ENCODE measurements at regions not wholly inside any gene's neighbourhood (a gene's known extent, or its start where the extent isn't known, plus 50 kb on each side); places are given as distances from the start of the nearest gene placed in this dataset.
"Not testable (repeated sequence)": the region's sequence is repeated elsewhere in the genome, so short reads cannot be mapped to it uniquely, and the experiment has no call there.

GRCh38 chr4:60389633-60390032, 810.5 kb upstream of the ADGRL3 start:
- H3K36me3 ChIP-seq (ENCODE audit: control insufficient read depth, low read depth, low read length), result no peaks in the 10 kb centered on the region
- H3K27me3 ChIP-seq (ENCODE audit: control insufficient read depth, insufficient read depth, low read length), result no peaks in the 10 kb centered on the region
- H3K27ac ChIP-seq (ENCODE audit: low read length), result no peak overlapping the region
- H3K9ac ChIP-seq (ENCODE audit: low read length), result no peak overlapping the region
- H3K4me1 ChIP-seq (ENCODE audit: control insufficient read depth, low read depth, low read length), result no peaks in the 10 kb centered on the region
- no peak overlapping the region for H3K4me3 ChIP-seq (ENCODE audit: low read length)
- no peaks in the 10 kb centered on the region for H3K9me3 ChIP-seq (ENCODE audit: control insufficient read depth, low read depth, low read length)

GRCh38 chr4:60396341-60397049, 803.6 kb upstream of the ADGRL3 start:
- H3K27me3 ChIP-seq (ENCODE audit: control insufficient read depth, insufficient read depth, low read length), result no peaks in the 10 kb centered on the region
- no peaks in the 10 kb centered on the region for H3K36me3 ChIP-seq (ENCODE audit: control insufficient read depth, low read depth, low read length)
- no peaks in the 10 kb centered on the region for H3K4me1 ChIP-seq (ENCODE audit: control insufficient read depth, low read depth, low read length)
- no peak overlapping the region for H3K4me3 ChIP-seq (ENCODE audit: low read length)
- no peak overlapping the region for H3K27ac ChIP-seq (ENCODE audit: low read length)
- H3K9me3 ChIP-seq (ENCODE audit: control insufficient read depth, low read depth, low read length), result no peaks in the 10 kb centered on the region
- no peak overlapping the region for H3K9ac ChIP-seq (ENCODE audit: low read length)

- Histone ChIP-seq H3K9me3 (ENCODE audit: control insufficient read depth, low read depth, low read length) (no peaks in the 10 kb centered on the region), H3K4me1 (ENCODE audit: control insufficient read depth, low read depth, low read length) (peaks cover 6% of the 10 kb centered on the region), H3K4me3 (ENCODE audit: low read length) (no peak overlapping the region), H3K36me3 (ENCODE audit: control insufficient read depth, low read depth, low read length) (no peaks in the 10 kb centered on the region), H3K27me3 (ENCODE audit: control insufficient read depth, insufficient read depth, low read length) (no peaks in the 10 kb centered on the region), H3K27ac (ENCODE audit: low read length) (no peak overlapping the region), H3K9ac (ENCODE audit: low read length) (no peak overlapping the region)
These were observed 799.5 kb upstream of the ADGRL3 start for GRCh38 chr4:60400593-60400992.

- no peaks in the 10 kb centered on the region for H3K36me3 ChIP-seq (ENCODE audit: control insufficient read depth, low read depth, low read length)
- peaks cover 6% of the 10 kb centered on the region for H3K4me1 ChIP-seq (ENCODE audit: control insufficient read depth, low read depth, low read length)
- no peak overlapping the region for H3K4me3 ChIP-seq (ENCODE audit: low read length)
- H3K9ac ChIP-seq (ENCODE audit: low read length), result no peak overlapping the region
- H3K9me3 ChIP-seq (ENCODE audit: control insufficient read depth, low read depth, low read length), result no peaks in the 10 kb centered on the region
- H3K27me3 ChIP-seq (ENCODE audit: control insufficient read depth, insufficient read depth, low read length), result no peaks in the 10 kb centered on the region
- H3K27ac ChIP-seq (ENCODE audit: low read length), result no peak overlapping the region
These were observed 796.1 kb upstream of the ADGRL3 start for GRCh38 chr4:60404027-60404426.

GRCh38 chr4:60422439-60422838, 777.7 kb upstream of the ADGRL3 start:
- no peak overlapping the region for H3K4me3 ChIP-seq (ENCODE audit: low read length)
- no peak overlapping the region for H3K9ac ChIP-seq (ENCODE audit: low read length)
- H3K27ac ChIP-seq (ENCODE audit: low read length), result no peak overlapping the region
- H3K4me1 ChIP-seq (ENCODE audit: control insufficient read depth, low read depth, low read length), result peaks cover 8% of the 10 kb centered on the region
- no peaks in the 10 kb centered on the region for H3K9me3 ChIP-seq (ENCODE audit: control insufficient read depth, low read depth, low read length)
- no peaks in the 10 kb centered on the region for H3K36me3 ChIP-seq (ENCODE audit: control insufficient read depth, low read depth, low read length)
- no peaks in the 10 kb centered on the region for H3K27me3 ChIP-seq (ENCODE audit: control insufficient read depth, insufficient read depth, low read length)

- H3K4me3 ChIP-seq (ENCODE audit: low read length); H3K27ac ChIP-seq (ENCODE audit: low read length); H3K27me3 ChIP-seq (ENCODE audit: control insufficient read depth, insufficient read depth, low read length); H3K36me3 ChIP-seq (ENCODE audit: control insufficient read depth, low read depth, low read length); H3K9ac ChIP-seq (ENCODE audit: low read length); H3K4me1 ChIP-seq (ENCODE audit: control insufficient read depth, low read depth, low read length); H3K9me3 ChIP-seq (ENCODE audit: control insufficient read depth, low read depth, low read length): not testable (repeated sequence)
These were observed 776.4 kb upstream of the ADGRL3 start for GRCh38 chr4:60423573-60424184.

- Histone ChIP-seq H3K4me1 (ENCODE audit: control insufficient read depth, low read depth, low read length) (no peaks in the 10 kb centered on the region), H3K27me3 (ENCODE audit: control insufficient read depth, insufficient read depth, low read length) (no peaks in the 10 kb centered on the region), H3K27ac (ENCODE audit: low read length) (no peak overlapping the region), H3K4me3 (ENCODE audit: low read length) (no peak overlapping the region), H3K36me3 (ENCODE audit: control insufficient read depth, low read depth, low read length) (no peaks in the 10 kb centered on the region), H3K9ac (ENCODE audit: low read length) (no peak overlapping the region), H3K9me3 (ENCODE audit: control insufficient read depth, low read depth, low read length) (no peaks in the 10 kb centered on the region)
These were observed 767.2 kb upstream of the ADGRL3 start for GRCh38 chr4:60432911-60433310.

- no peaks in the 10 kb centered on the region for H3K27me3 ChIP-seq (ENCODE audit: control insufficient read depth, insufficient read depth, low read length)
These were observed 757.1 kb upstream of the ADGRL3 start for GRCh38 chr4:60443068-60443467.

GRCh38 chr4:60443796-60444195, 756.3 kb upstream of the ADGRL3 start:
- H3K4me1 ChIP-seq (ENCODE audit: control insufficient read depth, low read depth, low read length), result no peaks in the 10 kb centered on the region
- no peak overlapping the region for H3K27ac ChIP-seq (ENCODE audit: low read length)
- H3K9me3 ChIP-seq (ENCODE audit: control insufficient read depth, low read depth, low read length), result no peaks in the 10 kb centered on the region
- H3K9ac ChIP-seq (ENCODE audit: low read length), result no peak overlapping the region
- no peaks in the 10 kb centered on the region for H3K36me3 ChIP-seq (ENCODE audit: control insufficient read depth, low read depth, low read length)
- H3K27me3 ChIP-seq (ENCODE audit: control insufficient read depth, insufficient read depth, low read length), result no peaks in the 10 kb centered on the region
- no peak overlapping the region for H3K4me3 ChIP-seq (ENCODE audit: low read length)

More at GRCh38 chr4:60443068-60443467, 757.1 kb upstream of the ADGRL3 start:
- no peaks in the 10 kb centered on the region for H3K9me3 ChIP-seq (ENCODE audit: control insufficient read depth, low read depth, low read length)
- no peaks in the 10 kb centered on the region for H3K36me3 ChIP-seq (ENCODE audit: control insufficient read depth, low read depth, low read length)
- H3K9ac ChIP-seq (ENCODE audit: low read length), result no peak overlapping the region
- H3K4me1 ChIP-seq (ENCODE audit: control insufficient read depth, low read depth, low read length), result no peaks in the 10 kb centered on the region
- no peak overlapping the region for H3K27ac ChIP-seq (ENCODE audit: low read length)
- no peak overlapping the region for H3K4me3 ChIP-seq (ENCODE audit: low read length)

- H3K27me3 ChIP-seq (ENCODE audit: control insufficient read depth, insufficient read depth, low read length), result no peaks in the 10 kb centered on the region
- no peaks in the 10 kb centered on the region for H3K4me1 ChIP-seq (ENCODE audit: control insufficient read depth, low read depth, low read length)
- H3K4me3 ChIP-seq (ENCODE audit: low read length), result no peak overlapping the region
- no peak overlapping the region for H3K27ac ChIP-seq (ENCODE audit: low read length)
- no peak overlapping the region for H3K9ac ChIP-seq (ENCODE audit: low read length)
- H3K36me3 ChIP-seq (ENCODE audit: control insufficient read depth, low read depth, low read length), result no peaks in the 10 kb centered on the region
- H3K9me3 ChIP-seq (ENCODE audit: control insufficient read depth, low read depth, low read length), result no peaks in the 10 kb centered on the region
These were observed 750.1 kb upstream of the ADGRL3 start for GRCh38 chr4:60450054-60450453.

GRCh38 chr4:60452266-60452665, 747.9 kb upstream of the ADGRL3 start:
- Histone ChIP-seq H3K9me3 (ENCODE audit: control insufficient read depth, low read depth, low read length) (no peaks in the 10 kb centered on the region), H3K4me3 (ENCODE audit: low read length) (no peak overlapping the region), H3K36me3 (ENCODE audit: control insufficient read depth, low read depth, low read length) (no peaks in the 10 kb centered on the region), H3K27ac (ENCODE audit: low read length) (no peak overlapping the region), H3K9ac (ENCODE audit: low read length) (no peak overlapping the region), H3K27me3 (ENCODE audit: control insufficient read depth, insufficient read depth, low read length) (no peaks in the 10 kb centered on the region), H3K4me1 (ENCODE audit: control insufficient read depth, low read depth, low read length) (no peaks in the 10 kb centered on the region)

GRCh38 chr4:60455380-60455779, 744.7 kb upstream of the ADGRL3 start:
- no peak overlapping the region for H3K9ac ChIP-seq (ENCODE audit: low read length)
- H3K4me3 ChIP-seq (ENCODE audit: low read length), result no peak overlapping the region

More at GRCh38 chr4:60455380-60455779, 744.7 kb upstream of the ADGRL3 start:
- Histone ChIP-seq H3K4me1 (ENCODE audit: control insufficient read depth, low read depth, low read length) (no peaks in the 10 kb centered on the region), H3K27ac (ENCODE audit: low read length) (no peak overlapping the region), H3K36me3 (ENCODE audit: control insufficient read depth, low read depth, low read length) (no peaks in the 10 kb centered on the region), H3K9me3 (ENCODE audit: control insufficient read depth, low read depth, low read length) (no peaks in the 10 kb centered on the region), H3K27me3 (ENCODE audit: control insufficient read depth, insufficient read depth, low read length) (no peaks in the 10 kb centered on the region)

Data from iPS-18a (cell line).